ENCODE measurements at regions not wholly inside any gene's neighbourhood (a gene's known extent, or its start where the extent isn't known, plus 50 kb on each side); places are given as distances from the start of the nearest gene placed in this dataset.

- TF ChIP-seq NR2C2 (IDR thresholded peaks at IDR 0.05; ENCODE audit: borderline replicate concordance, control insufficient read depth, insufficient read length, low read depth) (no peak), ZNF274 (IDR thresholded peaks at IDR 0.05; ENCODE audit: insufficient read depth, insufficient read length) (no peak), RAD21 (IDR thresholded peaks at IDR 0.05; ENCODE audit: insufficient read depth, low read depth, low read length) (no peak), CTCF (IDR thresholded peaks at IDR 0.05 in 2 of 3, conservative IDR thresholded peaks at IDR 0.05 in 1 of 3; ENCODE audit: control insufficient read depth in 2 of 3, extremely low read depth in 1 of 3, insufficient read depth in 1 of 3, low read depth in 3 of 3, low read length in 3 of 3) (no peak), GATAD2B (conservative IDR thresholded peaks at IDR 0.05; ENCODE audit: low read depth) (no peak), POLR2A (IDR thresholded peaks at IDR 0.05; ENCODE audit: low read depth, low read length) (no peak)
These were observed 693.3 kb downstream of the CDH11 start for GRCh38 chr16:64428463-64429113.
